SU-DHL-6 (cell line): ENCODE measurements at regions not wholly inside any gene's neighbourhood (a gene's known extent, or its start where the extent isn't known, plus 50 kb on each side); places are given as distances from the start of the nearest gene placed in this dataset.

Experiments used
- H2AFZ ChIP-seq: fragments of 200-600 bp; sonication (generic); 2 replicates; pipeline ENCODE4 v1.6.1; 2014; ENCODE audit warnings: low read depth, mild to moderate bottlenecking, moderate library complexity, mixed read lengths, antibody characterized with exemption, low read length; ENCODE audit not compliant: severe bottlenecking
- H3F3A ChIP-seq: fragments of 200-600 bp; shearing (Covaris generic); 2 replicates; pipeline ENCODE4 v1.6.0; 2016; ENCODE audit warnings: antibody characterized with exemption, mild to moderate bottlenecking; ENCODE audit not compliant: insufficient read depth
- H3K27ac ChIP-seq: fragments of 200-600 bp; sonication (generic); 2 replicates; pipeline ENCODE4 v1.5.1; 2016; ENCODE audit warnings: low read depth, mild to moderate bottlenecking, low read length, moderate library complexity, mixed read lengths
- H3K27me3 ChIP-seq: fragments of 200-600 bp; sonication (generic), shearing (Covaris generic); 2 replicates; pipeline ENCODE4 v1.6.0; 2014; ENCODE audit warnings: mild to moderate bottlenecking, low read length
- H3K36me3 ChIP-seq: fragments of 200-600 bp; sonication (generic); 2 replicates; pipeline ENCODE4 v1.6.1; 2014; ENCODE audit warnings: mild to moderate bottlenecking, low read length, mixed read lengths
- H3K4me2 ChIP-seq: fragments of 300-600, 200-600 bp; shearing (Covaris generic), sonication (generic); 2 replicates; pipeline ENCODE4 v1.6.0; 2014; ENCODE audit warnings: low read length, low read depth, mild to moderate bottlenecking; ENCODE audit not compliant: poor library complexity, severe bottlenecking
- H3K4me3 ChIP-seq: fragments of 200-600 bp; sonication (generic); 2 replicates; pipeline ENCODE4 v1.5.1; 2014; ENCODE audit warnings: antibody characterized with exemption, low read length, mild to moderate bottlenecking, mixed read lengths; ENCODE audit not compliant: insufficient read depth, poor library complexity, severe bottlenecking
- H3K79me2 ChIP-seq: fragments of 200-600 bp; sonication (generic); 2 replicates; pipeline ENCODE4 v1.6.1; 2014; ENCODE audit warnings: mild to moderate bottlenecking, low read length, moderate library complexity; ENCODE audit not compliant: insufficient read depth
- H3K9ac ChIP-seq: fragments of 200-600 bp; sonication (generic); 2 replicates; pipeline ENCODE4 v1.7.0; 2014; ENCODE audit warnings: mild to moderate bottlenecking, low read length
- H3K9me2 ChIP-seq: fragments of 200-600 bp; sonication (generic); replicated peaks from 2 replicates; pipeline ENCODE4 v1.6.1; 2014; ENCODE audit warnings: low read length; ENCODE audit not compliant: insufficient read depth
- H3K9me3 ChIP-seq: fragments of 200-600 bp; sonication (generic); 2 replicates; pipeline ENCODE4 v1.6.1; 2014; ENCODE audit warnings: low read length, mixed read lengths; ENCODE audit not compliant: insufficient read depth
- H4K20me1 ChIP-seq: fragments of 200-600 bp; sonication (generic); 2 replicates; pipeline ENCODE4 v1.6.1; 2014; ENCODE audit warnings: low read depth, mild to moderate bottlenecking, antibody characterized with exemption, low read length, moderate library complexity, mixed read lengths
- EZH2phosphoT487 ChIP-seq: fragments of 200-600 bp; sonication (generic), shearing (Covaris generic); conservative IDR thresholded peaks from 2 replicates; pipeline ENCODE4 v1.6.1; 2018; ENCODE audit warnings: mild to moderate bottlenecking, antibody characterized with exemption, low read length, moderate library complexity, mixed read lengths
- TF ChIP-seq, protein P1 (sequence below): fragments of 200-600 bp; sonication (generic); IDR thresholded peaks from one replicate; pipeline ENCODE4 v1.5.1; 2017; ENCODE audit warnings: antibody characterized with exemption, mild to moderate bottlenecking, low read length, moderate library complexity; ENCODE audit not compliant: insufficient read depth, poor library complexity, severe bottlenecking

DNA sequence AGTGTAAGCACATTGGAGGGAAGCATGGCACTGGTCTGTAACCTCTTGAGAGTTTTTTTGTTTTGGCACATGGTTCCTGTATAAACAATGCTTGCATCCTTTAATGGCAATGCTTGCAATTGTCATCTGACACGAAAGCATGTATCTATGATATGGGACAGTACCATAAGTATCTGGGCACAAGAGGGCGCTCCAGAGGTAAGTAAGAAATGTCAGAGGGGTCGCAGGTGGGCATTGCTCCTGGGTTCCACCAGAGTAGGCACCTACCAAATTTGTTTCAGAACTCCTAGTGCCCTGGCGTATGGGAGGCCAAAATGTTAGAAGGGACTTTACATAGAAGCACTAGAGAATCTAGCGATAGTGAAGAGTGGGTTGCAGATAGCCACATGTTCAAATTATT, 58.7 kb upstream of the BCHE start:
- Histone ChIP-seq H4K20me1 (no peaks in the 10 kb centered on the region), H3K9ac (no peak overlapping the region), H3K27ac (no peak overlapping the region), H3K9me3 (no peaks in the 10 kb centered on the region), H3K79me2 (no peaks in the 10 kb centered on the region), H3K9me2 (no peaks in the 10 kb centered on the region), H3F3A (no peaks in the 10 kb centered on the region), H3K4me3 (no peak overlapping the region), H3K36me3 (no peaks in the 10 kb centered on the region), H3K27me3 (no peaks in the 10 kb centered on the region), H2AFZ (peak overlapping the region; percentile 52), H3K4me2 (no peak overlapping the region)
- TF ChIP-seq EZH2phosphoT487: no peak
- TF ChIP-seq, protein P1, sequence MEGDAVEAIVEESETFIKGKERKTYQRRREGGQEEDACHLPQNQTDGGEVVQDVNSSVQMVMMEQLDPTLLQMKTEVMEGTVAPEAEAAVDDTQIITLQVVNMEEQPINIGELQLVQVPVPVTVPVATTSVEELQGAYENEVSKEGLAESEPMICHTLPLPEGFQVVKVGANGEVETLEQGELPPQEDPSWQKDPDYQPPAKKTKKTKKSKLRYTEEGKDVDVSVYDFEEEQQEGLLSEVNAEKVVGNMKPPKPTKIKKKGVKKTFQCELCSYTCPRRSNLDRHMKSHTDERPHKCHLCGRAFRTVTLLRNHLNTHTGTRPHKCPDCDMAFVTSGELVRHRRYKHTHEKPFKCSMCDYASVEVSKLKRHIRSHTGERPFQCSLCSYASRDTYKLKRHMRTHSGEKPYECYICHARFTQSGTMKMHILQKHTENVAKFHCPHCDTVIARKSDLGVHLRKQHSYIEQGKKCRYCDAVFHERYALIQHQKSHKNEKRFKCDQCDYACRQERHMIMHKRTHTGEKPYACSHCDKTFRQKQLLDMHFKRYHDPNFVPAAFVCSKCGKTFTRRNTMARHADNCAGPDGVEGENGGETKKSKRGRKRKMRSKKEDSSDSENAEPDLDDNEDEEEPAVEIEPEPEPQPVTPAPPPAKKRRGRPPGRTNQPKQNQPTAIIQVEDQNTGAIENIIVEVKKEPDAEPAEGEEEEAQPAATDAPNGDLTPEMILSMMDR: peak; percentile 41

DNA sequence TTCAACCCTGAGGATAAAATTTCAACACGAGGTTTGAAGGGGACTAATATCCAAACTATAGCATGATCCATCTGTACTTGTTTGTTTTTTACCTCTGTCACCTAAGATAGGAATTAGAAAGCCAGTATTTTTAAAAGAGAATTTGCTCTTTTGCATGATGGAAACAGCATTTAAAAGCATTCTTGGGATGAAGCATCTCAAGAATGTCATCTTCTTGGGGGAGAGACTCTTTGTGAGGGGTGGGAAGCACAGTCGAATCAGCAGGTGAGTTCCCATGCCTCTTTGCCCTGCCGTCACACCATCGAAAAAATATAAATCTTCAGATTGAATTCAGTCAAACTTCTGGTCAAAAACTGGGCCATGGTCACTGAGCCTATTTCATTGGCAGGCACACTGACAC, 55.3 kb upstream of the BCHE start:
- Histone ChIP-seq H3K9me2 (no peaks in the 10 kb centered on the region), H3K27ac (no peak overlapping the region), H4K20me1 (no peaks in the 10 kb centered on the region), H3K27me3 (no peaks in the 10 kb centered on the region), H3K4me3 (no peak overlapping the region), H3K79me2 (no peaks in the 10 kb centered on the region), H3F3A (no peaks in the 10 kb centered on the region), H3K9me3 (no peaks in the 10 kb centered on the region), H2AFZ (peak overlapping the region; percentile 48), H3K36me3 (no peaks in the 10 kb centered on the region), H3K4me2 (no peak overlapping the region), H3K9ac (no peak overlapping the region)
- TF ChIP-seq, protein P1: no peak
- TF ChIP-seq EZH2phosphoT487: no peak
